ENCODE measurements at regions not wholly inside any gene's neighbourhood (a gene's known extent, or its start where the extent isn't known, plus 50 kb on each side); places are given as distances from the start of the nearest gene placed in this dataset.

GRCh38 chr2:236333417-236334121, 69.4 kb upstream of the ASB18 start:
- Mint-ChIP-seq H3K27me3 (peaks cover 13% of the 10 kb centered on the region), H3K9me3 (ENCODE audit: insufficient read depth) (no peaks in the 10 kb centered on the region), H3K4me1 (no peaks in the 10 kb centered on the region), H3K4me3 (no peak overlapping the region), H3K27ac (no peak overlapping the region)
- H3K4me3 ChIP-seq (ENCODE audit: control extremely low read depth in 1 of 5, extremely low read depth in 1 of 5, insufficient read depth in 1 of 5, low read depth in 2 of 5, low read length in 4 of 5), result no peak overlapping the region
- H3K9ac ChIP-seq (ENCODE audit: low read length), result no peak overlapping the region
- H3K36me3 ChIP-seq (replicated peaks in 1 of 2; ENCODE audit: control extremely low read depth in 1 of 2, control insufficient read depth in 1 of 2, extremely low read depth in 1 of 2, insufficient read depth in 2 of 2, low read length in 1 of 2), result no peaks in the 10 kb centered on the region
- no peak overlapping the region for H2AFZ ChIP-seq (ENCODE audit: insufficient read depth, low read depth, low read length, poor library complexity, severe bottlenecking)
- DNase-seq (no peak), ATAC-seq (ENCODE audit: low read depth) (no peak)
- TF ChIP-seq EZH2 (IDR thresholded peaks at IDR 0.05; ENCODE audit: borderline replicate concordance, insufficient read depth, low read depth, low read length, poor library complexity, severe bottlenecking) (no peak), CTCF (IDR thresholded peaks at IDR 0.05) (no peak)
- WGBS (ENCODE audit: insufficient coverage), result 100% methylated on average over 4 of the region's 14 CpGs
- CTCF ChIA-PET, result interaction anchor here (1.4 kb wide), 1 partner anchor 9 kb away, joined by 3 read pairs; no protein-coding TSS in a partner anchor
- H3K79me2 ChIP-seq (ENCODE audit: control insufficient read depth, insufficient read depth, low read length), result no peaks in the 10 kb centered on the region
- POLR2A ChIA-PET, result interaction anchor here (0.6 kb wide), 1 partner anchor 8 kb away, joined by 4 read pairs; no protein-coding TSS in a partner anchor
- no peaks in the 10 kb centered on the region for H3K27me3 ChIP-seq (replicated peaks in 1 of 4; ENCODE audit: control extremely low read depth in 1 of 4, control insufficient read depth in 3 of 4, insufficient read depth in 4 of 4, low read length in 3 of 4)
- no peaks in the 10 kb centered on the region for H3K4me1 ChIP-seq (ENCODE audit: control insufficient read depth in 2 of 2, insufficient read depth in 2 of 2, low read length in 2 of 2)
- no peak overlapping the region for H3K4me2 ChIP-seq (replicated peaks; ENCODE audit: low read depth, low read length, poor library complexity, severe bottlenecking)
- H3K9me3 ChIP-seq (ENCODE audit: control extremely low read depth in 1 of 3, control insufficient read depth in 2 of 3, insufficient read depth in 1 of 3, low read length in 2 of 3), result no peaks in the 10 kb centered on the region
- H3K27ac ChIP-seq (ENCODE audit: low read length in 2 of 2), result no peak overlapping the region
- intact Hi-C loops (cut with micrococcal nuclease), result no loop called here
- no peaks in the 10 kb centered on the region for H4K20me1 ChIP-seq (ENCODE audit: control insufficient read depth, insufficient read depth, low read length, poor library complexity, severe bottlenecking)

- no peak overlapping the region for H3K27ac ChIP-seq (ENCODE audit: low read length in 2 of 2)
- DNase-seq, result no peak
- 87% methylated on average over 10 of the region's 10 CpGs for WGBS (ENCODE audit: insufficient coverage)
- Mint-ChIP-seq H3K27me3 (peaks cover 8% of the 10 kb centered on the region), H3K4me1 (no peaks in the 10 kb centered on the region), H3K9me3 (ENCODE audit: insufficient read depth) (no peaks in the 10 kb centered on the region), H3K4me3 (no peak overlapping the region), H3K27ac (no peak overlapping the region)
- TF ChIP-seq EZH2 (IDR thresholded peaks at IDR 0.05; ENCODE audit: borderline replicate concordance, insufficient read depth, low read depth, low read length, poor library complexity, severe bottlenecking), result no peak
- no peak for TF ChIP-seq CTCF (IDR thresholded peaks at IDR 0.05)
- no peaks in the 10 kb centered on the region for H3K27me3 ChIP-seq (replicated peaks in 1 of 4; ENCODE audit: control extremely low read depth in 1 of 4, control insufficient read depth in 3 of 4, insufficient read depth in 4 of 4, low read length in 3 of 4)
- no peak overlapping the region for H3K4me3 ChIP-seq (ENCODE audit: control extremely low read depth in 1 of 5, extremely low read depth in 1 of 5, insufficient read depth in 1 of 5, low read depth in 2 of 5, low read length in 4 of 5)
- ATAC-seq (ENCODE audit: low read depth), result no peak
- H3K79me2 ChIP-seq (ENCODE audit: control insufficient read depth, insufficient read depth, low read length), result no peaks in the 10 kb centered on the region
- H3K9me3 ChIP-seq (ENCODE audit: control extremely low read depth in 1 of 3, control insufficient read depth in 2 of 3, insufficient read depth in 1 of 3, low read length in 2 of 3), result no peaks in the 10 kb centered on the region
- no peaks in the 10 kb centered on the region for H3K36me3 ChIP-seq (replicated peaks in 1 of 2; ENCODE audit: control extremely low read depth in 1 of 2, control insufficient read depth in 1 of 2, extremely low read depth in 1 of 2, insufficient read depth in 2 of 2, low read length in 1 of 2)
- intact Hi-C loops (cut with micrococcal nuclease), result no loop called here
- H3K9ac ChIP-seq (ENCODE audit: low read length), result no peak overlapping the region
- no peaks in the 10 kb centered on the region for H4K20me1 ChIP-seq (ENCODE audit: control insufficient read depth, insufficient read depth, low read length, poor library complexity, severe bottlenecking)
- H3K4me2 ChIP-seq (replicated peaks; ENCODE audit: low read depth, low read length, poor library complexity, severe bottlenecking), result no peak overlapping the region
- H3K4me1 ChIP-seq (ENCODE audit: control insufficient read depth in 2 of 2, insufficient read depth in 2 of 2, low read length in 2 of 2), result no peaks in the 10 kb centered on the region
- ChIA-PET CTCF (interaction anchor here (1.4 kb wide), 1 partner anchor 8 kb away, joined by 3 read pairs; no protein-coding TSS in a partner anchor), POLR2A (interaction anchor here (0.6 kb wide), 1 partner anchor 9 kb away, joined by 4 read pairs; no protein-coding TSS in a partner anchor)
- H2AFZ ChIP-seq (ENCODE audit: insufficient read depth, low read depth, low read length, poor library complexity, severe bottlenecking), result no peak overlapping the region
These were observed 70.1 kb upstream of the ASB18 start for GRCh38 chr2:236334122-236334876.

Measured in B cell (primary cell).